ENCODE measurements at regions not wholly inside any gene's neighbourhood (a gene's known extent, or its start where the extent isn't known, plus 50 kb on each side); places are given as distances from the start of the nearest gene placed in this dataset.

DNA sequence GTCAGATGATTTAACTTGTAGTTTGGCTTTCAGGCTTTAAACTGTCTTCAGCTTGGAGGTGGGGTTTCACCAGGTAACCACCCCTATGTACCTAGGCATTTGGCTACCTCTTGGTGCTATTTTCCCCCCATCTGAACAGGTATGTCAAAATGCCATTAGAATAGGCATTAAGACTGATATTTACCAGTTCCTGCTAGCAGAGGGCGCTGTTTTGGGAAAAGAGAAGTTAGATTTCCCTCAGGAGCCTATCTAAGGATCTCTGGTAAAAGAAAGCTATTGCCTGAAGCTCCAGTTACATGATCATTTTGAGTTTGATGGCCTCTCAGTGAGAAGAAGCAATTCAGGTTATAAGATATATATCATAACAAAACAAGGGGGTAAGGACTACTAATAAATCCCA is 879.1 kb downstream of the SH3BGRL start:
- H2BK5ac ChIP-seq (ENCODE audit: low read depth, low read length, poor library complexity, severe bottlenecking) = no peak overlapping the region
- no peak overlapping the region for H2AK5ac ChIP-seq (ENCODE audit: low read depth, low read length)
- H3K79me1 ChIP-seq (ENCODE audit: low read depth in 1 of 2, low read length in 2 of 2) = no peaks in the 10 kb centered on the region
- ATAC-seq (ENCODE audit: low read depth) (no peak), DNase-seq (no peak)
- H3K9me3 ChIP-seq (ENCODE audit: control insufficient read depth, insufficient read depth, low read length) = peaks cover 2% of the 10 kb centered on the region; the same call in 1 of the 2 replicates
- H3K18ac ChIP-seq (ENCODE audit: low read depth, low read length) = no peak overlapping the region
- no peak overlapping the region for H2AK9ac ChIP-seq (replicated peaks; ENCODE audit: low read depth, low read length, poor library complexity)
- no peak overlapping the region for H3K4me3 ChIP-seq (ENCODE audit: insufficient read depth, low read depth, low read length)
- WGBS, 2 experiments (ENCODE audit: extremely low coverage in 2 of 2, insufficient read length in 1 of 2) = no CpG with 5 or more reads among the region's 1 CpG
- no peaks in the 10 kb centered on the region for H3K4me1 ChIP-seq (ENCODE audit: control insufficient read depth, insufficient read depth, low read length)
- no peak overlapping the region for H2BK120ac ChIP-seq (ENCODE audit: low read depth, low read length)
- H4K8ac ChIP-seq (ENCODE audit: low read depth in 2 of 2, low read length in 2 of 2) = no peak overlapping the region
- H4K91ac ChIP-seq (ENCODE audit: insufficient read depth, low read depth, low read length) = no peak overlapping the region
- H2AFZ ChIP-seq (replicated peaks; ENCODE audit: low read length, poor library complexity) = no peak overlapping the region
- no peak overlapping the region for H2BK20ac ChIP-seq (ENCODE audit: low read depth, low read length)
- H4K5ac ChIP-seq (ENCODE audit: low read depth, low read length) = no peak overlapping the region
- H3K4me2 ChIP-seq (ENCODE audit: low read depth, low read length) = no peak overlapping the region
- no peak overlapping the region for H3K14ac ChIP-seq (replicated peaks; ENCODE audit: low read depth, low read length)
- no peak overlapping the region for H2BK15ac ChIP-seq (ENCODE audit: low read depth, low read length)
- POLR2A ChIA-PET (ENCODE audit: unreplicated experiment) = no interaction called here
- no peaks in the 10 kb centered on the region for H3K9me1 ChIP-seq (ENCODE audit: insufficient read depth, low read length)
- no peak overlapping the region for H3K56ac ChIP-seq (ENCODE audit: extremely low read depth, insufficient read depth, low read length)
- no peak overlapping the region for H3K4ac ChIP-seq (ENCODE audit: low read depth, low read length)
- no peaks in the 10 kb centered on the region for H3K27me3 ChIP-seq (ENCODE audit: control insufficient read depth, insufficient read depth, low read length)
- H3K9ac ChIP-seq (ENCODE audit: low read depth, low read length) = no peak overlapping the region
- dilution Hi-C loops (cut with HindIII; ENCODE audit: low sequenced_read_pairs, unreplicated experiment) (no loop called here), intact Hi-C loops (cut with micrococcal nuclease) (no loop called here), in situ Hi-C loops (cut with MboI; ENCODE audit: low sequenced_read_pairs) (no loop called here)
- no peak overlapping the region for H3K23ac ChIP-seq (ENCODE audit: low read depth, low read length)
- H4K20me1 ChIP-seq (ENCODE audit: insufficient read depth, low read length) = no peaks in the 10 kb centered on the region
- H3K27ac ChIP-seq (ENCODE audit: insufficient read depth, low read length) = no peak overlapping the region
- CTCF ChIA-PET = no interaction called here
- TF ChIP-seq FOS (IDR thresholded peaks at IDR 0.05; ENCODE audit: low read depth, low read length) (no peak), RFX5 (IDR thresholded peaks at IDR 0.05; ENCODE audit: low read depth, low read length) (no peak), RAD21 (IDR thresholded peaks at IDR 0.05; ENCODE audit: low read length) (no peak), CEBPB (IDR thresholded peaks at IDR 0.05; ENCODE audit: low read depth, low read length) (no peak), MXI1 (IDR thresholded peaks at IDR 0.05; ENCODE audit: borderline replicate concordance, low read depth, low read length) (no peak), MAFK (IDR thresholded peaks at IDR 0.05; ENCODE audit: low read depth, low read length) (no peak), RCOR1 (IDR thresholded peaks at IDR 0.05; ENCODE audit: insufficient replicate concordance, low read length) (no peak), MAZ (IDR thresholded peaks at IDR 0.05; ENCODE audit: borderline replicate concordance, low read depth, low read length) (no peak), SMC3 (IDR thresholded peaks at IDR 0.05; ENCODE audit: low read depth, low read length) (no peak), POLR2A (IDR thresholded peaks at IDR 0.05; ENCODE audit: low read depth, low read length) (no peak), BHLHE40 (IDR thresholded peaks at IDR 0.05; ENCODE audit: low read depth, low read length) (no peak), NFE2L2 (IDR thresholded peaks at IDR 0.05; ENCODE audit: low read depth, low read length) (no peak), CHD1 (IDR thresholded peaks at IDR 0.05; ENCODE audit: low read depth, low read length) (no peak)
- TF ChIP-seq, protein P1, sequence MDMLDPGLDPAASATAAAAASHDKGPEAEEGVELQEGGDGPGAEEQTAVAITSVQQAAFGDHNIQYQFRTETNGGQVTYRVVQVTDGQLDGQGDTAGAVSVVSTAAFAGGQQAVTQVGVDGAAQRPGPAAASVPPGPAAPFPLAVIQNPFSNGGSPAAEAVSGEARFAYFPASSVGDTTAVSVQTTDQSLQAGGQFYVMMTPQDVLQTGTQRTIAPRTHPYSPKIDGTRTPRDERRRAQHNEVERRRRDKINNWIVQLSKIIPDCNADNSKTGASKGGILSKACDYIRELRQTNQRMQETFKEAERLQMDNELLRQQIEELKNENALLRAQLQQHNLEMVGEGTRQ (IDR thresholded peaks at IDR 0.05; ENCODE audit: low read depth, low read length) = no peak
- TF ChIP-seq, protein P2, sequence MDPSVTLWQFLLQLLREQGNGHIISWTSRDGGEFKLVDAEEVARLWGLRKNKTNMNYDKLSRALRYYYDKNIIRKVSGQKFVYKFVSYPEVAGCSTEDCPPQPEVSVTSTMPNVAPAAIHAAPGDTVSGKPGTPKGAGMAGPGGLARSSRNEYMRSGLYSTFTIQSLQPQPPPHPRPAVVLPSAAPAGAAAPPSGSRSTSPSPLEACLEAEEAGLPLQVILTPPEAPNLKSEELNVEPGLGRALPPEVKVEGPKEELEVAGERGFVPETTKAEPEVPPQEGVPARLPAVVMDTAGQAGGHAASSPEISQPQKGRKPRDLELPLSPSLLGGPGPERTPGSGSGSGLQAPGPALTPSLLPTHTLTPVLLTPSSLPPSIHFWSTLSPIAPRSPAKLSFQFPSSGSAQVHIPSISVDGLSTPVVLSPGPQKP (IDR thresholded peaks at IDR 0.05; ENCODE audit: borderline replicate concordance, low read depth, low read length) = no peak
- TF ChIP-seq, protein P3, sequence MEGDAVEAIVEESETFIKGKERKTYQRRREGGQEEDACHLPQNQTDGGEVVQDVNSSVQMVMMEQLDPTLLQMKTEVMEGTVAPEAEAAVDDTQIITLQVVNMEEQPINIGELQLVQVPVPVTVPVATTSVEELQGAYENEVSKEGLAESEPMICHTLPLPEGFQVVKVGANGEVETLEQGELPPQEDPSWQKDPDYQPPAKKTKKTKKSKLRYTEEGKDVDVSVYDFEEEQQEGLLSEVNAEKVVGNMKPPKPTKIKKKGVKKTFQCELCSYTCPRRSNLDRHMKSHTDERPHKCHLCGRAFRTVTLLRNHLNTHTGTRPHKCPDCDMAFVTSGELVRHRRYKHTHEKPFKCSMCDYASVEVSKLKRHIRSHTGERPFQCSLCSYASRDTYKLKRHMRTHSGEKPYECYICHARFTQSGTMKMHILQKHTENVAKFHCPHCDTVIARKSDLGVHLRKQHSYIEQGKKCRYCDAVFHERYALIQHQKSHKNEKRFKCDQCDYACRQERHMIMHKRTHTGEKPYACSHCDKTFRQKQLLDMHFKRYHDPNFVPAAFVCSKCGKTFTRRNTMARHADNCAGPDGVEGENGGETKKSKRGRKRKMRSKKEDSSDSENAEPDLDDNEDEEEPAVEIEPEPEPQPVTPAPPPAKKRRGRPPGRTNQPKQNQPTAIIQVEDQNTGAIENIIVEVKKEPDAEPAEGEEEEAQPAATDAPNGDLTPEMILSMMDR (conservative IDR thresholded peaks at IDR 0.05; ENCODE audit: low read depth, low read length) = no peak
- BruUV-seq (replicated peaks) = no TSS peak
- H3K36me3 ChIP-seq (ENCODE audit: control insufficient read depth, insufficient read depth, low read length) = no peaks in the 10 kb centered on the region
